Sciatic nerve (tissue), 2 donors: ENCODE measurements at regions not wholly inside any gene's neighbourhood (a gene's known extent, or its start where the extent isn't known, plus 50 kb on each side); places are given as distances from the start of the nearest gene placed in this dataset.

Experiments used
- ATAC-seq: fragments of 200-7000 bp; cut with Tn5 transposase; one replicate; pipeline ENCODE4 v1.9.1; 2020; ENCODE audit warnings: mild to moderate bottlenecking, moderate library complexity
- DNase-seq: peaks from one replicate; pipeline ENCODE4 v3.0.0-alpha.2; 2020; ENCODE audit warnings: low spot score
- intact Hi-C: fragments of 100-400 bp; cut with DNase I; formaldehyde crosslinking; loops from one replicate; pipeline ENCODE4 v1.14.2; 2022
- donor health status: DM: no; HTN: no; CAD: no.
- donor health status: DM: no; HTN: no; CAD: no.

DNA sequence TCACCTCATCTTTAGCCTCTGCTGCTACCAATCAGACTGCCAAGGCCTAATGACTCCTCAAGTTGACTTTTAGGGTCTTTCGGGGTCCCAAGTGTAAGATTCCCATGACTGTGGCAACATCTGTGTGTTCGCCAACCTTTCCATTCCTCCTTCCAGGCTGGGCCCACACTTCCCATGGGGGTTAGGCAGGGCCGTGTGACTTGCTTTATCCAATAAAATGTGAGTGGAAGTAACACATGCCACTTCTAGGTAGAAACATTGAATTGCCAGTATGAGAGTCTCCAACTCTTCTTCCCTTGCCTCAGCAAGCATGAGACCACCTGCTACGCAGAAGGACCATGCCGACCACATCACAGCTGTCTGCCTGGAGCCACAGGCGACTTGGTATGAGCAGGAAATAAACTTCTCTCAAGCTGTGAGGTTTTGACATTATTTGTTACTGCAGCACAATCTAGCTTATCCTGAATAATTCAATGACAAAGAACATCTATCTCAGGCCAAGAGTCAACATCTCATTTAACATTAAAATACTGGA is 190.4 kb upstream of the IER5L start:
- ATAC-seq (no peak), DNase-seq (no peak)
- intact Hi-C loops = no loop called here

DNA sequence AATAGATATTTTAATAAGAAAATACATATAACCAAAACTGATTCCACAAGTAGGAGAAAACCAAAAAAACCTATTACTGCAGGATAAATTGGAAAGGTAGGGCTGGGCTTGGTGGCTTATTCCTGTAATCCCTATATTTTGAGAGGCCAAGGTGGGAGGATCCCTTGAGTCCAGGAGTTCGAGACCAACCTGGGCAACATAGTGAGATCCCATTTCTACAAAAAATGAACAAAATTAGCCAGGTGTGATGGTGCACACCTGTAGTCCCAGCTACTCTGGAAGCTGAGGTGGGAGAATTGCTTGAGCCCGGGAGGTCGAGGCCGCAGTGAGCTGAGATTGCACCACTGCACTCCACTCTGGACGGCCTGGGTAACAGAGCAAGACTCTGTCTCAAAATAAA is 189.2 kb upstream of the IER5L start:
- intact Hi-C loops = no loop called here
- DNase-seq (no peak), ATAC-seq (no peak)

GRCh38 chr9:129365196-129365595 is 187.1 kb upstream of the IER5L start:
- DNase-seq = no peak
- ATAC-seq = no peak
- intact Hi-C loops = no loop called here

GRCh38 chr9:129363216-129363873 is 185.3 kb upstream of the IER5L start:
- DNase-seq = no peak
- no peak for ATAC-seq
- intact Hi-C loops = no loop called here

- ATAC-seq (no peak), DNase-seq (no peak)
Measured at GRCh38 chr9:129362287-129363000, 184.4 kb upstream of the IER5L start.

GRCh38 chr9:129361196-129361595 is 183.1 kb upstream of the IER5L start:
- ATAC-seq (no peak), DNase-seq (no peak)
- intact Hi-C loops = no loop called here

More at GRCh38 chr9:129362287-129363000, 184.4 kb upstream of the IER5L start:
- intact Hi-C loops = no loop called here

GRCh38 chr9:129359916-129360536 is 182.0 kb upstream of the IER5L start:
- ATAC-seq (no peak), DNase-seq (no peak)
- intact Hi-C loops = no loop called here

GRCh38 chr9:129359162-129359811 is 181.2 kb upstream of the IER5L start:
- no peak for DNase-seq
- intact Hi-C loops = no loop called here

GRCh38 chr9:129358621-129359154 is 180.6 kb upstream of the IER5L start:
- intact Hi-C loops = no loop called here
- ATAC-seq (no peak), DNase-seq (no peak)

More at GRCh38 chr9:129359162-129359811, 181.2 kb upstream of the IER5L start:
- no peak for ATAC-seq

DNA sequence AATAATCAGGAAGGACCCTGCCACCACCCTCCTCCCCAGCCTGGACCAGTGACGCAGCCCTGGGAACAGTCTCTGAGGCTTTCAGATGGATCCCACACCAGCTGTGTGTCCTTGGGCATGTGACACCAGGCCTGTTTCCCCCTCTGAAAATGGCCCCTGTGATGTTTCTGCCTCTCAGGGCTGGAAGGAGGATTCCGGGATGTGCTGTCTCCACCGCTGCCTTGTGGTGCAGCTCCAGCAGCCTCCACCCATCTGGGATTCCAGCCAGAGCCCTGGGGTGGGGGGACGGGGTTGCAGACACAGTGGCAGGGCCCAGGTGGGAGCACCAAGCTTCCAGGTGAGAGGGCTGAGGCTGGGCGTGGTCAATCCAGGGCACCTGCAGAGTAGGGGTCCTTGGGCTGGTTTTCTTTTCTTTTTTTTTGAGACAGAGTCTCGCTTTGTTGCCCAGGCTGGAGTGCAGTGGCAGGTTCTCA is 179.7 kb upstream of the IER5L start:
- ATAC-seq = no peak
- DNase-seq = no peak
- intact Hi-C loops = no loop called here

GRCh38 chr9:129356871-129357772 is 179.1 kb upstream of the IER5L start:
- intact Hi-C loops = no loop called here
- no peak for DNase-seq
- ATAC-seq = no peak

- intact Hi-C loops = no loop called here
- no peak for ATAC-seq
- DNase-seq = no peak
Measured at GRCh38 chr9:129355631-129356030, 177.6 kb upstream of the IER5L start.

GRCh38 chr9:129354498-129354897 is 176.4 kb upstream of the IER5L start:
- DNase-seq (no peak), ATAC-seq (no peak)
- intact Hi-C loops = no loop called here

DNA sequence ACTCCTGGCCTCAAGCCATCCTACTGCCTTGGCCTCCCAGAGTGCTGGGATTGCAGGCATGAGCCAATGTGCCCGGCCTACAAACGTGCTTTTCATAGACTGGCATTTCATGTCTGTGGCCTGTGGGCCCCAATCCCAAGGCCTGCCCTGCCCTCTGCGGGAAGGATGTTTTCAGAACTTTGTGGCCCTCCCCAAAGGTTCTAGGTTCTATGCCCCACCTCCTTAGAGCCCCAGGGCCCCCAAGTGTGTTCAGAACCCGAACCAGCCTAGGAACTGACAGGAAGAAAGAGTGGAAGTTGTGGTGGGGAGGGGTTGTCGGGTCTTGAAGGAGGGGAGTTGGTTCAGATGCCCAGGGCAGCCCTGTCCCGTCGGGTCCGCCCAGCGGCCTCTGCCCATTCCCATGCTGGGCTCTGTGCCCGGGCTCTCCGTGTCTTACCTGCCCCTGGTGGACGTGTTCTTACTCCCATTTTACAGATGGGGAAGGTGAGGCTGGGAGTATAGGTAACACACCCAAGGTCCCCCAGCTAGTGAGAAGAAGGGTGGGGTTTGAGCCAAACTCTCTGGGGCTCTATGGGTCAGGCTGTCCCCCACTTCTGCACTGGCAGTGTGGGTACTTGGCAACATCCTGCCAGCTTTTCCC is 175.8 kb upstream of the IER5L start:
- intact Hi-C loops = no loop called here
- DNase-seq (no peak), ATAC-seq (peak; percentile 11)

GRCh38 chr9:129352146-129352865 is 174.2 kb upstream of the IER5L start:
- ATAC-seq (peak; percentile 66), DNase-seq (peak; percentile 84)
- intact Hi-C loops = no loop called here

DNA sequence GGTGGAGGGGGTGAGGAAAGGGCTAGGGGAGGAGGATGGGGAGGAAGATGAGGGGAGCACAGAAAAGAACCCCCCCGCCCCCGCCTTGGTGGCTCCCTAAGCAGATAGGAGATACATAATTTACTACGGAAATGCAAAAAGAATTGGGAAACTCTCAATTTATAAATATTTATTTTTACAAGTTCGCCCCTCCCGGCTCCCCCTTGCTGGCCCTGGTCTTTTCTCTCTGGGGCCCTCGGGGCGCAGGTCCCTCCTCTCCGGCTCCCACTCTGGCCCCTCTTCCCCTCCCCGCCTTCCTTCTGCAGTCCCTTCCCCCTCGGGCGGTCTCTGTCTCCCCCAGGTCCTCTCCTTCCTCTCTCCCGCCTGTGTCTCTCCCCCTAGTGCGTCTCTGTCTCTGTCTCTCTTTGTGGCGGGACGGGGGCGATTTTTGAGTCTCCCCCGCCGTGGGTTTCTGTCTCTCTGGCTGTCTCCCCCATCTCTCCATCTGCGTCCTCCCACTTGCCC is 173.6 kb upstream of the IER5L start:
- DNase-seq (no peak), ATAC-seq (peak; percentile 44)
- intact Hi-C loops = no loop called here

- intact Hi-C loops = no loop called here
- ATAC-seq (peak; percentile 20), DNase-seq (no peak)
Measured at GRCh38 chr9:129351058-129351641, 173.1 kb upstream of the IER5L start.
